Kidney tubule cell (primary cell): ENCODE measurements at regions not wholly inside any gene's neighbourhood (a gene's known extent, or its start where the extent isn't known, plus 50 kb on each side); places are given as distances from the start of the nearest gene placed in this dataset.
"Not testable (repeated sequence)": the region's sequence is repeated elsewhere in the genome, so short reads cannot be mapped to it uniquely, and the experiment has no call there.

Source experiments
- DNase-seq: peaks from one replicate; pipeline ENCODE4 v3.0.0-alpha.2; 2018; ENCODE audit warnings: low spot score

DNA sequence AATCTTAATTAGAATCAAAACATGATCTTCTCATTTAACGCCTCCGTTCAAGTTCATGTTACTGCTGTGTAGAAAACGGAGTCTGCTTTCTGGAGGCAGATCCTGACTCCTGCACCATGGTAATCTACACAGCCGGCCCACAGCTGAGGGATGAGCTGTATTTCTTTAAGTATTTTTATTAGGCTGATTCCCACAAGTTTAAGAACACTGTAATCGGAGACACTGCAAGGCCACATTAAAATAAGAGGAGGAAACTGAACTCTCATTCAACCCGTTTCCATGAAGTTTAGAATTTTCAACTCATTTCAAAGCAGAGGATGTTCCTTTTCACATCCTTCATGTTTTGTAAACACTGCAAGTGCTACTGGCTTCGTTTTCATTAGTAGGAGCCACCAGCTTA lies 372.2 kb downstream of the NFIB start:
- DNase-seq: no peak

GRCh38 chr9:13939701-13940490 lies 374.0 kb downstream of the NFIB start:
- no peak for DNase-seq

- DNase-seq: peak; percentile 15
Measured at GRCh38 chr9:13939134-13939533, 374.8 kb downstream of the NFIB start.

DNA sequence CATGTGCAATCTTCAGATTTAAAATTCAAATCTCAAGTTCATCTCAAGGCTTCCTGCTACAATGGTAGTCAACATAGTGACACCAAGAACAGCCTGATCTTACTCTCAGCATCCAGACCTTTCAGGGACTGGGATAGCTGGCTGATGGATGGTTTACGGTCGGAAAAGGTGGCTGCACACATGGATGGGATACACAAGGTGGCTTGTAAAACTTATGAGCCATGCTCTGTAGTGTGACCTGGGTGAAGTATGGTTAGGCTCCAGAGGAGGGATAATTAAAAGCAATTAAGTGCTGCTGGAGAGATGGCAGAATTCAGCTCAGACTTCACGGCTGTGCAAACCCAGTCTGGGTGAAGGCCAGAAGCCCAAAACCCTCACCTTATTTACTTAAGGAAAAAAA lies 379.5 kb downstream of the NFIB start:
- DNase-seq: no peak

DNA sequence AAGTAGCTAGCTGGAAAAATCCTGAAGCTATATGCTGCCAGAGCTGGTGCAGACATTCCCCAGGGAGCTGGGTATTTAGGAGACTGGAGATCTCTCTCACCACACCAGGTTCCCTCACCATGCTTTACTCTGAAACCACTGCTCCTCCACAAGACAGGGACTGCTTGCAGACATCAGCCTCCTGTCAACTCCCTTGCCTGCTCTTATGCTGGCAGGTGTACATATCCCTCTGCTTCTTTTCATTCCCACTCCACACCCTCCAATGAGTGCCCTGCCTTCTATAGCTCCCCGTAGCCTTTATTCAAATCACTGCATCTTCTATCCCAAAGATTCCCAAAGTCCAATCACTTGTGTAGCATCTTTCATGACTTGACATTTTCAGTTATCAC lies 380.7 kb downstream of the NFIB start:
- DNase-seq: no peak

GRCh38 chr9:13932528-13933267 lies 381.2 kb downstream of the NFIB start:
- DNase-seq: no peak

- DNase-seq: no peak
Measured at GRCh38 chr9:13929013-13929412, 384.9 kb downstream of the NFIB start.

- DNase-seq: no peak
Measured at GRCh38 chr9:13923381-13923780, 390.6 kb downstream of the NFIB start.

DNA sequence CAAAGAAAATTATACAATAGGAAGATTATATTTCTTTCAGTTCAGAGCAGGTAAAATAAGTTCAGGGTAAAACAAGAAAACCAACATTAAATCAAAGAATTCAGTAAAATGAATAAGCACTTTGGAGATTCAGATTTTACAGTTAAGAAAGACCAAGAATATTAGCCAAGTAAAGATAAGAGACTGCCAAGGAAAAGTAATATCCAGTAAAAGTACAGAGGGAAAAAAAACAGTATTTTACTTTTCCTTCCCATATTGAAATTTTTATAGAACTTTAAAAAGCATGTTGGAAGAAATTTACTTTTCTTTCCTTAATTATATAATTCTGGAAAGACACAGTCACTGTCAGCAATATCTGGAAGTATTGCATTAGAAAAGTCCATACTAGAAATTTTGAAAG lies 393.4 kb downstream of the NFIB start:
- no peak for DNase-seq

GRCh38 chr9:13919401-13919800 lies 394.5 kb downstream of the NFIB start:
- DNase-seq: no peak

DNA sequence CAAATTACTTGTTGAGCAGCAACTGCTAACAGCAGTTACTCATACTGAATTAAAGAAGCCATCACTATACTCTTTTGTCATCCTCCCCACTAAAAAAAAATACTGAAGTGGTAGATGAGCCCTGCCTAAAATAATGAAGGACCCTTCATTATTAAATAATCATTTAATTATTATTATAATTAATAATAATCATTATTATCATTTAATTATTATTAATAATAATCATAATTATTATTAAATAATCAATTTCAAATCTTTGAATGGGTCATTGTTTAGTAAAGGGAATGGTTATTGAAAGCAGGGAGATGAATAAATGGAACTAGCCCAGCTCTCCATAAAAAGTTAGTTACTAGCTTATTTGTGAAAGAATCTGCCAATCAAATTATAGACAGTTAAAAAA lies 396.4 kb downstream of the NFIB start:
- DNase-seq: no peak

DNA sequence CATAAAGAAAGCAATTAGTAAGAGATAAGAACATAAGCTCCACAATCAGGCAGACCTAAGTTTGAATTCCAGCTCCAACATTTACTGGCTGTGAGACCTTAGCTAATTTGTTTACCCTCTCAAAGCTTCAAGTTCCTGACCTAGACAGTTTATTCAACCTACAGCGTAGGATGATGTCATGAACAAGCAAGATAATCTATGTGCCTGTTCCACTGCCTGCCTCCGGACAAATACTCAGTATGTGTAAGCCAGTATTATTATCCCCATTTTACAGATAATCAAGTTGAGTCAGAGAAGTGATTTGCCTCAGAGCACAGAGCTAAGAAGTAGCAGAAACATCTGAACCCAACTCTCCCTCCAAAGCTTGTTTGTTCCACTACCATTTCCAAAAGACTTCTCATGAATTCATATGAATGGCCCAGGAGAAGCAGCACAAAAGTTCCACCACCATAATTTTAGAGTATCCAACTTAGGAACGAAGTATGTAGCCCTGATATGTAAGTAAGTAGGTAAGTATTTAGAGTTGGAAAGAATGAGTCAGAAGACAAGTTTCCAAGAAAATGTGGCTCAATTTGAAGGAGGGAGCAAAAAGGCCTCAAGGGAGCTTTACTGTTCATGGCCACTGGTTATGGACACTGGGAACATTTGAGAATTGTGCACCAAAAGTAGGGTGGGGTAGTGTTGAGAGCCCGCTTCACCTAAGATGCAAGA lies 398.2 kb downstream of the NFIB start:
- DNase-seq: peak; percentile 3

GRCh38 chr9:13915131-13915530 lies 398.8 kb downstream of the NFIB start:
- DNase-seq: no peak

DNA sequence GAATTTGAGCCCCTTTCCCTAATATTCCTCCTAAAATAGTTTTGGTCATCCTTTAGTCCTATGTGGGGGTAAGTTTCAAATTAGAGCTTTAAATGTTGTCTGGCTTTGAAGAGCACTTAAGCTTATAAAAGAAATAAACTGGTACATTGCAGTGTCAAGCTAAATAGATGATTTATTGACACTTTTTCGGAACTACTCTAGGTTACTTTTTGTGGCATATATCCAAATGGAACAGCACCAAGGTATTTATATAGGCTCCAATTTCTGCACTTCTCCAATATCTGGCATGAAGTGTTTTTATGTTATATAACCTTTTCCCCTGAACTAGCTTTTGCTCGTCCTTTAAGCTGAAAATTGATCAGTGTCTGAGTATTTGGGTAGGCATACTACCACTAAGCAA lies 402.5 kb downstream of the NFIB start:
- no peak for DNase-seq

DNA sequence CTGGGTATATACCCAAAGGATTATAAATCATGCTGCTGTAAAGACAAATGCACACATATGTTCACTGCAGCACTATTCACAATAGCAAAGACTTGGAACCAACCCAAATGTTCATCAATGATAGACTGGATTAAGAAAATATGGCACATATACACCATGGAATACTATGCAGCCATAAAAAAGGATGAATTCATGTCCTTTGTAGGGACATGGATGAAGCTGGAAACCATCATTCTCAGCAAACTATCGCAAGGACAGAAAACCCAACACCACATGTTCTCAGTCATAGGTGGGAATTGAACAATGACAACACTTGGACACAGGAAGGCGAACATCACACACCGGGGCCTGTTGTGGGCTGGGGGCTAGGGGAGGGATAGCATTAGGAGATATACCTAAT lies 406.1 kb downstream of the NFIB start:
- not testable (repeated sequence) for DNase-seq

DNA sequence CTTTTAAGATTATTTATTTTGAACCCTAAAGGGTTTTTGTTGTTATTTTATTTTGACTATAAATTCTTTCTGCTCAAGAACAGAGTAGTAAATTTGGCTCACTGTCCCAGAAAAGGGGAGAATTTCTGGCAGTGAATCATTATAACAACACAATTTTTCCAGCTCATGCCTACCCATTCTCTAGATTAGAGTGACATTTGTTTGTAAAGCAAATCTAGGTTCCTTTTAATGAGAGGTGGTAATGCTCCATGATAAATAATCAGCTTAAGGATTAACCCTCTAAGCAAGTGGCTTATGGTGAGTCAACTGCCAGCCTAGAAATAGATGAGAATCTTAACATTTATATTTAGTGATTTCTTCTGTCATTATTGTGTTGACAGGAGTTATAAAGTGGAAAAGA lies 409.2 kb downstream of the NFIB start:
- no peak for DNase-seq

DNA sequence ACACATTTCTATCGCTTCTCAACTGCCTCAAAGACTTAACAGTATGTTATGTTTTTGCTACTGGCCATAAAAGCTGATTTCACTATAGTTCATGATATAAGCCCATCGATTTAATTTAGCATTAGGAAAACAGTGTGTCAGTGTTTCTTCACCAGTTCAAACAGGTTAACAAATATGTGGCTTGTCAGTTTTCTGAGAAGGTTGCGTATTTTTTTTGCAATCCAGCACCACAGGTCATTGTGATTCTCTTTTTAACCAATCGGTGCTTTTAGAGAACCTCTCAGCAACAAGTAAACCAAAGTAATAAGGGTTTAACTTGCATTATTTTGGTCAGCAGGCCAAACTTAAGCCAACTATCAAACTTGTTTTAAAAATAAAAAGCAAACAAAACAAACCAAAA lies 409.6 kb downstream of the NFIB start:
- no peak for DNase-seq

GRCh38 chr9:13902286-13903066 lies 411.5 kb downstream of the NFIB start:
- DNase-seq: no peak

GRCh38 chr9:13901176-13901575 lies 412.8 kb downstream of the NFIB start:
- DNase-seq: no peak

DNA sequence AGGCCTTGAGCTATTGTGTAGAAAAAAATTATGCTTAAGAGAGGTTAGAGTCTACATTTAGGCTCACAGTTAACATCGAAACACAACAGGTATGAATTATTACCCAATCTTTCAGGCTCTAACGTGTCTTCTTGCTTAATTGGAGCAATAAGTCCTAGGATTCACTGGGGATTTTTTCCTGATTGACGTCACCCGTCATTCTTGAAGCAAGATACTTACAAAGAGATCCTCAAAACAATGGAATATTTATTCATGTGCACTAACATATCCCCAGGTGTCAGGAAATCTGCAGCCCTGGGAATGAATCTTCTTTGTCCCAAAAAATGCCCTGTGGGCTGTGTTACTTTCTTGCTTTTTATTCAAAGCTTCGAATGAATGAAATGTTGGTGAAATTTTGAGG lies 413.5 kb downstream of the NFIB start:
- no peak for DNase-seq

DNA sequence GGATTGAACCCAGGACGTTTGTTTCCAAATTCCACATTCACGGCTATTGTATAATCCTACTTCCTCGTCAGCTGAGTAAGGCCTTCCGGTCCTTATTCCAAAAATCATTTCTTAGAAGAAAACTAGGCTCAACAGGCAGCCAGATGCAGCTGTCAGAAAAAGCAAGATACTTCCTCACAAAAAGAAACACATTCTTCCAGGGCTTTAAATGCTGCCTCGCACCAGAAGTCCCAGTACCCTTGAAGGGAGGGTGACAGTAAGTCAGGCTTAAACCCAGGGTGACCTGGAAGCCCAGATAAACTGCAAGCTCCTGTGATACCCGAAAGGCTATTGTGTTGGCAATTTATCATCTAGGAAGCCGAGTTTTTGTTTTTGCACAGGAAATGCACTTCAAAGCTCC lies 414.0 kb downstream of the NFIB start:
- no peak for DNase-seq

GRCh38 chr9:13898957-13899356 lies 415.0 kb downstream of the NFIB start:
- no peak for DNase-seq
